GM10266 (cell line): ENCODE measurements at regions not wholly inside any gene's neighbourhood (a gene's known extent, or its start where the extent isn't known, plus 50 kb on each side); places are given as distances from the start of the nearest gene placed in this dataset.

ENCODE experiments used
- DNase-seq: peaks from one replicate; pipeline ENCODE4 v3.0.0; 2012; ENCODE audit errors: extremely low spot score
- TF ChIP-seq, protein P1 (sequence below): IDR thresholded peaks from 2 replicates; pipeline ENCODE4 v1.5.1; 2012; ENCODE audit warnings: mild to moderate bottlenecking, low read depth; ENCODE audit not compliant: control insufficient read depth, insufficient read depth; ENCODE audit errors: missing control alignments

DNA sequence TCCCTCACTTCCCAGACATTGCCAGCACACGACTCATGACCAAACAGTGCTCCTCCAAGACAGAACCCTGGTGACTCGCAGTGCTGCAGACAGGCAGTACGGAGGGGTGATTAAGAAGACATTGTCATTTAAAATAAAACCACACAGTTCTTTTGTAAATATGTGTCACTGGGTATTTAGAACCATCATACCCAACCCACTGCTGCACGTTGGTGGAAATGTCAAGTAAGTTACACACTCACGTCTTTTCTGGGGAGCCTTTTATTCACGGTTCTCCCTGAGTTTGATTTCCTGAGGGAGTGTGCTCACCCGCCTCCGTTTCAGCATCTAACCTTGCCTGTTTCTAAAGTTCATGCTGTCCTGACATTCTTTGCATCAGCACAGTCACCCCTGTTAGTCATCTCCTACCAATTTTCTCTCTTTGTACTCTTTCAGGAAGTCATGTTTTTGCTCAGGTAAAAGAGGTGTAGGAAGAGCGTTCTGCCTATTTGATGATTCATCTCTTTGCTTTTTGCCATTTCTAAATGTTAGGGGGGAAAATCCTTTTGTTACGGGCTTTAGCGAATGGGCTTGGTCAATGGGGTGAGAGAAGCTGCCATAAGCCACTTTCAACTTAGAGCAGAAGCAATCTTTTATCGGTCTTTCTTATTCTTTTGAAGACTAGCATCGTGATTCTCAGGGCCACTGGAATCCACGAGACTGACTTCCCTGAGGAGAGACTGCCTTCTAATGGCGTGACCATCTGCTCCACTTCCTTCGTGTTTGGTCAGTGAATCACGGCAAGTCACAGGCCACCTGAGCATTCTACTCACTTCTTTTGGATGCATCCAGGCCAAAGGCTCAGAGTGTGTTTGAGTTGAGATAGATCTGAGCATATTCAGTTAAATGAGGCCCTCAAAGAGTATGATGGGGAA is 512.8 kb upstream of the JARID2 start:
- TF ChIP-seq, protein P1, sequence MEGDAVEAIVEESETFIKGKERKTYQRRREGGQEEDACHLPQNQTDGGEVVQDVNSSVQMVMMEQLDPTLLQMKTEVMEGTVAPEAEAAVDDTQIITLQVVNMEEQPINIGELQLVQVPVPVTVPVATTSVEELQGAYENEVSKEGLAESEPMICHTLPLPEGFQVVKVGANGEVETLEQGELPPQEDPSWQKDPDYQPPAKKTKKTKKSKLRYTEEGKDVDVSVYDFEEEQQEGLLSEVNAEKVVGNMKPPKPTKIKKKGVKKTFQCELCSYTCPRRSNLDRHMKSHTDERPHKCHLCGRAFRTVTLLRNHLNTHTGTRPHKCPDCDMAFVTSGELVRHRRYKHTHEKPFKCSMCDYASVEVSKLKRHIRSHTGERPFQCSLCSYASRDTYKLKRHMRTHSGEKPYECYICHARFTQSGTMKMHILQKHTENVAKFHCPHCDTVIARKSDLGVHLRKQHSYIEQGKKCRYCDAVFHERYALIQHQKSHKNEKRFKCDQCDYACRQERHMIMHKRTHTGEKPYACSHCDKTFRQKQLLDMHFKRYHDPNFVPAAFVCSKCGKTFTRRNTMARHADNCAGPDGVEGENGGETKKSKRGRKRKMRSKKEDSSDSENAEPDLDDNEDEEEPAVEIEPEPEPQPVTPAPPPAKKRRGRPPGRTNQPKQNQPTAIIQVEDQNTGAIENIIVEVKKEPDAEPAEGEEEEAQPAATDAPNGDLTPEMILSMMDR, result no peak
- no peak for DNase-seq

DNA sequence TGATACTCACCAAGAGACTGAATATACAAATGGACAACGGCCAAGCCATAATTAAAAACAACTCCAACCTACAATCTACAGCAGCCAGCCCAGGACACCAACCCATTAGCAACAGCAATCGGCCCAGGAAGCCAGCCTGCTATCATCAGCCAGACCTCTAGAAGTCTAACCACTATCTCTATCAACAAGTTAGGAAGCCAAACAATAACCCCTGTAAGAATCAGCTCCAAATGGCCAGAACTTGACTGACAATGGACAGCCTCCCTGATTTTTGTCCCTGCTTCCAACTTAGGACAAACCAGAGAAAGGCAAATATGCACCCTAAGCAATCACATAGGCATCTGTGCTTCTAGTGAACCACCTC is 511.8 kb upstream of the JARID2 start:
- TF ChIP-seq, protein P1, result no peak
- no peak for DNase-seq

DNA sequence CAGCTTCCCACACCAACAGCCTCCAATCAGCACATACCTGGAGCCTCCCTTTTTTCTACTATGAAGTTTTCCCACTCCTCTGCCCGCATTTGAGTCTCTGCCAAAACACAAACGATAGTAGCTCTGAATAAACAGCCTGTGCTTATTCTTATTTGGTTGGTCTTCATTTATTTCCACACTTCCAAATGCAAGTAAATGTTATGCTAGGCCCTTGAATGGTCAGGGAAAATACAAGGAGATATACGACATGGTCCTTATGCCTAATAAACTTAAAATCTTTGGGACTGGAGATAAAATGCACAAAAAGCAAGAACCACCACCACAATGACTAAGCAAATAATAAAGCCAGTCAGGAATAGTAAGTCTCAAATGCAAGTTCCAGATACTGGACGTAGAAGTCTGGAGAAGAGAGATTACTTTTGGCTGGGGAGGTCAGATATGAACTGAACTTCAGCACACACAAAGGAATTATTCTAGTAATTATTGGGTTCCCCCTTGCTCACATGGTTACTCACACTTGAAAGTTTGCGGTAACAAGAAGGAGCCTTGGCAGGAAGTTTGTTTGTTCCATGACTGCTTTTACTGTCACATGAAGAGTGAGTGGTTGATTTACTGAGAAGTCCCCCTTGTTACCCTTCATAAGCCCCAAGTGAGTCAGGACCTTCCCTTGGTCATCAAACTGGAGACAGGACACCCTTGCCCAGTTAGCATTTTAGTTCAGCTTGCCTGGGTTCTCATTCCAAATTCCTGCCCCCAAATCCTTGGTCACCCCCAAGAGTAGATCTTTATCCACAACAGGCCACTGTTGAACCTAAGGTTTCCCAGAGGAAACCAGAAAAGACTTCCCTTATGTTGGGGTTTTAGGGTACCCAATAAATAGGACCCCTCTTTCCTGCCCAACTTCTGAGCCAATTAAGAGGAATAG is 511.2 kb upstream of the JARID2 start:
- TF ChIP-seq, protein P1, result no peak
- DNase-seq, result peak; percentile 54

DNA sequence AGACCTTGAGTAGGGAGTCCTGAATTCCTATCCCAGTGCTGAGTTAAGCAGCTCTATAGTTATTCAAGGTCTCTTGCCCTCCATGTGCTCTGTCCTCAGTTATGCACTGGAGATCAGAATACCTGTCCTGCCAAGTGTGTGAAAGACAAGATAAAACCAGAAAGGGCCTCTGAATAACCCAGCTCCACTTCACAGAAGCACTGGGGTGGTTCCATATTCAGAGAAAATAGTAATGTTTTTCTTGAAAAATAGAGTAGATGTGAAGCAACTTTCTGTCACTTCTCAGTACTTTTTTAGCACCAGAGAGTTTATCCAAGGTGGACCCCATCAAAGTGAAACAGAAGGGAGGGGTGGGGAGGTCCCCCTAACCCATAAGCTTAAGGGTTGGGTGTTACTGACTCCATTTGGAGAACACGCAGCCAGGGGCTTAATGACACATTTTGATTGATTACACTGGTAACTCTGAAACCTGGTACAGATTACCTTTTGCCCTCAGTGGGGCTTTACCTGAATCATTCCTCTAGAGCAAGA is 509.8 kb upstream of the JARID2 start:
- no peak for DNase-seq
- TF ChIP-seq, protein P1, result no peak

DNA sequence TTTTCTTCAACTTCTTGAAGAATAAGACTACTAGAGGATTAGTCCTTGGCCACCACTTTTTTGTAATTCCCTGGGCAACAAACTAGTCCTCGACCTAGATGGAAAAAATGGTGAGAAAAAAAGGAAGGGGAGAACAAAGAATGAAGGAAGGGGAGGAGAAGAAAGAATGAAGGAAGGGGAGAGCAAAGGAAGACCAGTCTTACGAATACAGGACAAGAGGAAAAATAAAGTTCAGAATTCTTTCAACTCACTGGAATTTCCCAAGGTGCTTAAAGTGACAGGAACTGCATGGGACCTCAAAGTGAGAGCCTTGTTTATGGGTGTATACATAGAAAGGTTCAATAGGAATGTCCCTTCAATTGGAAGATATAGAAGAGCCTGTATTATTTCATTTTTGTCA is 509.3 kb upstream of the JARID2 start:
- DNase-seq, result no peak
- TF ChIP-seq, protein P1, result no peak

DNA sequence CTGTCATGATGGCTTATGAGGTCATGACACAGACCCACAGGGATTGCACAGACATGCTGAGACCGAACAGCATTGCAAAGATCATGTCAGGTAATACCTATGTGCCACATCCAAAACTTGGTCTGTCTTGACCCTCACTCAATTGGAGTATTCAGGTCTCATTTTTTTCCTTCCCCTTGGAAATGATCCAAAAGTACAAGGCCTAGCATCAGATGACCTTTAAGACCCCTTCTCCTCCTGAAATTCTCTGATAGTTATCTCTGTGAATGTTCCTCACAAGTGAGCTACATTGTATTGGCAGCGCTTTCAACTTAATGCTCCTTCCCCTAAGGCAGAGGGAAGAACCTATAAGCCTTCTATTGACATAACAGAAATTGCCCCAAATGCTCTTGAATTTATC is 507.4 kb upstream of the JARID2 start:
- no peak for DNase-seq
- TF ChIP-seq, protein P1, result no peak
